T-helper 17 cell (primary cell): ENCODE measurements at regions not wholly inside any gene's neighbourhood (a gene's known extent, or its start where the extent isn't known, plus 50 kb on each side); places are given as distances from the start of the nearest gene placed in this dataset.

Source experiments
- ATAC-seq: fragments of 150-1000 bp; cut with Tn5 transposase; 2 replicates; pipeline ENCODE4 v1.10.0; 2021; ENCODE audit warnings: mild to moderate bottlenecking, moderate library complexity
- DNase-seq, 3 donors: peaks; one replicate each; pipeline versions ENCODE4 v3.0.0 to v3.0.0-alpha.2; 2020 to 2021
- H3K9me3 ChIP-seq: one replicate; pipeline ENCODE4 v1.7.0; 2013; ENCODE audit warnings: low read length, mild to moderate bottlenecking; ENCODE audit not compliant: control insufficient read depth, poor library complexity, severe bottlenecking
- H3K27ac Mint-ChIP-seq: one replicate; pipeline ENCODE4 v1.8.0; 2022; ENCODE audit warnings: mild to moderate bottlenecking, moderate library complexity, mixed read lengths
- H3K27me3 Mint-ChIP-seq: one replicate; pipeline ENCODE4 v1.8.0; 2022; ENCODE audit warnings: mixed read lengths
- H3K36me3 Mint-ChIP-seq: one replicate; pipeline ENCODE4 v1.8.0; 2022; ENCODE audit warnings: low read depth, mixed read lengths
- H3K4me1 Mint-ChIP-seq: one replicate; pipeline ENCODE4 v1.8.0; 2022; ENCODE audit warnings: mild to moderate bottlenecking, mixed read lengths
- H3K4me3 Mint-ChIP-seq: one replicate; pipeline ENCODE4 v1.8.0; 2022; ENCODE audit warnings: mild to moderate bottlenecking, moderate library complexity, mixed read lengths

DNA sequence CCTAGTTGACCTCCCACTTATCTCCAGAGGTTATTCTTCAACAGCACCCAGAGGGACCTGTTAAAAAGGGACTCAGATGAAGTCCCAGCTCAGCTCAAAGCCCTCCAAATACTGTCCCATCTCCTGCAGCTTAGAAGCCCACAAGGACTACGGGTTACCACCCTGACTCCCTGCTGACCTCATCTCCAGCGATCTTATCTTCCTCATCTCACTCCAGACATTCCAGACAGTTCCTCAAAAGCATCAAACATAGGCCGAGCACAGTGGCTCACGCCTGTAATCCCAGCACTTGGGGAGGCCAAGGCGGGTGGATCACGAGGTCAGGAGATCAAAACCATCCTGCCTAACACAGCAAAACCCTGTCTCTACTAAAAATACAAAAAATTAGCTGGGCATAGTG, 263.8 kb upstream of the TLE4 start:
- Mint-ChIP-seq H3K36me3 (no peaks in the 10 kb centered on the region), H3K4me3 (no peak overlapping the region)
- ATAC-seq, result no peak

DNA sequence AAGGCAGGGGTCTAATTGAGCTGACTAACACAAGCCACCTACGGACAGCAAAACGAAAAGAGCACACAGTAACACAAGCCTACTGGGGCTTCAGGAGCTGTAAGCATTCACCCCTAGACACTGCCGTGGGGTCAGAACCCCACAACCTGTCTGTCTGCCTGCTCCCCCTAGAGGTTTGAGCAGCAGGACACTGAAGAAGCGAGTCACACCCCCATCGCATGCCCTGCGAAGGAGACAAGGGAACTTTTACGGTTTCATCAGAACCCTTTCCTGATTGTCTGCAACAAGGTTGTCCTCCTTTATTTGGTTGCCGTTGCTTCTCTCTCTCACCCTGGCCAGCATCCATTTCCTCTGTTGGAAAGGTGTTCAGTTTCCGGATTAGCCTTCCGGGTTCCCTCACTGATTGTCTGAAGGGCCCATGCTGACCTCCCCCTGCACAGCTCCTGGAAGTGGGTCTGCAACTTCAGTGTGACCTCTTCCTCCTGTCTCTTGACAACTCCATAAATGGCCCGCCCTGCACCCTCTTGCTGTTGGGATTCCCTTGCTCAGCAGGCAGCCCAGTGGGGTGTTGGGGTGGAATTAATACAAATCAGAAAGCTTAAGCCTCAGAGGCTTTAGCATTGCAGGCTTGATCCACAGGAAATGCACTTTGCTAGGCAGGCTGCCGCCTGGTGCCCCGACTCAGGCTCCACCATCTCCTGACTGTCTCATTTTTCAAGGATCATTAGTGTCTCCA, 258.9 kb upstream of the TLE4 start:
- ATAC-seq (no peak), DNase-seq (no peak)
- peaks cover 27% of the 10 kb centered on the region for H3K27me3 Mint-ChIP-seq
- no peak overlapping the region for H3K4me3 Mint-ChIP-seq
- no peaks in the 10 kb centered on the region for H3K9me3 ChIP-seq
- no peaks in the 10 kb centered on the region for H3K36me3 Mint-ChIP-seq
- H3K4me1 Mint-ChIP-seq, result no peaks in the 10 kb centered on the region
- no peak overlapping the region for H3K27ac Mint-ChIP-seq

More for the DNA sequence above, 263.8 kb upstream of the TLE4 start:
- Mint-ChIP-seq H3K27me3 (peaks cover 5% of the 10 kb centered on the region), H3K4me1 (no peaks in the 10 kb centered on the region), H3K27ac (no peak overlapping the region)
- H3K9me3 ChIP-seq, result no peaks in the 10 kb centered on the region
- DNase-seq, result no peak

DNA sequence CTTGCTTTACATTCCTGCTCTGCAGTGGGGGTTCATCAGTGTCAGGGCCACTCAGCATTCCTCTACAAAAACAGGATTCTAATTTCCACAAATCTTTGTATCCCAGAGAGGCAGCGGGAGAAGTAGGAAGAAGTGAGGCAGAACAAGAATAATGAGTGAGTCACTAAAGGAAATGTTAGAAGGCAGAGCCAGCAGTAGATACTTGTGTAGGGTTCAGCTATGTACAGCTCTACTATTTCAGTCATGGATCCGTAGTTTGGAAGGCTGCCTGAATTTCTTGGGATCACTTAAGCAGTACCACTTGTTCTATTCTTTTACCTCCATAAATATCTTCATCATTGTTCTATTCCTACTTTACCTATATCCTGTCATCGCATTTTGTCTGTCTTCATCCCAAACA, 246.3 kb upstream of the TLE4 start:
- Mint-ChIP-seq H3K27ac (no peak overlapping the region), H3K4me3 (no peak overlapping the region), H3K4me1 (no peaks in the 10 kb centered on the region), H3K36me3 (no peaks in the 10 kb centered on the region), H3K27me3 (peaks cover 5% of the 10 kb centered on the region)
- DNase-seq (no peak), ATAC-seq (no peak)
- H3K9me3 ChIP-seq, result no peaks in the 10 kb centered on the region

DNA sequence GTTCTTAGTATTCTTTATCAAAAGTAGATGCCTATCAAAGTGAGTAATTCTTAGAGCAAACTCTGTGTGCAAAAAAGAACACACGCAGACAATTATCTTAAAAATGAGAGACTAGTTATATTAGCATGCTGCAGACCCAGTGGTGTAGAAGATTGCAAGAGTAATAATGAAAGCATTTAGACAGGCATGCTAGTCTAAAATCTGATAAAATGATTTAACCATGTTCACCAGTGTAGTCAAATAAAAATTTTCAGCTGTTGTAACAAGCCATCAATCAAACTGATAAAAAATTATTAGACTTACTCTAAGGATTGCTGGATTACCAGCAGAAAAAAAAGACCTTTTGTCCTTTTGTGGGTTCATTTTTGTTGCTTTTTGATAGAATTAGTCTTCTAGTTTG, 241.9 kb upstream of the TLE4 start:
- Mint-ChIP-seq H3K4me1 (no peaks in the 10 kb centered on the region), H3K4me3 (no peak overlapping the region), H3K27ac (no peak overlapping the region), H3K36me3 (no peaks in the 10 kb centered on the region), H3K27me3 (peaks cover 3% of the 10 kb centered on the region)
- ATAC-seq (no peak), DNase-seq (no peak)
- no peaks in the 10 kb centered on the region for H3K9me3 ChIP-seq

DNA sequence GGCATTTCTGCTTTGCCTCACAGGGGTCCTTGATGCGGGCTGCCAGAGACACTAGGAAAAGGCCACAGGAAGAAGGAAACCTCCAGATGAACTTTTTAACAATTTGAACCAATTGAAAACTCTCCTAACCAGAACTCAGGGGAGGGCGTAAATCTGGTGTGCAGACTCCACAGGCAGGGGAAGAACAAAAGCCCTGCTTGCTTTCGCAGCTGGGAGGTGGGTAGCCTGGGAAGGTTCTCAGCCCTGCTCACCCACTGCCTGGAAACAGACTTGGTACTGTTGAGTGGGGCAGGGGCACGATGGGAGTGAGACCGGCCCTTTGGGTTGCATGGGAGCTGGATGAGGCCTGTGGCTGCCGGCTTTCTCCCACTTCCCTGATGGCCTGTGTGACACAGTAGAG, 237.8 kb upstream of the TLE4 start:
- H3K36me3 Mint-ChIP-seq, result no peaks in the 10 kb centered on the region
- ATAC-seq (no peak), DNase-seq (no peak)
- H3K4me1 Mint-ChIP-seq, result no peaks in the 10 kb centered on the region
- no peaks in the 10 kb centered on the region for H3K27me3 Mint-ChIP-seq
- H3K4me3 Mint-ChIP-seq, result no peak overlapping the region
- H3K9me3 ChIP-seq, result no peaks in the 10 kb centered on the region
- H3K27ac Mint-ChIP-seq, result no peak overlapping the region

DNA sequence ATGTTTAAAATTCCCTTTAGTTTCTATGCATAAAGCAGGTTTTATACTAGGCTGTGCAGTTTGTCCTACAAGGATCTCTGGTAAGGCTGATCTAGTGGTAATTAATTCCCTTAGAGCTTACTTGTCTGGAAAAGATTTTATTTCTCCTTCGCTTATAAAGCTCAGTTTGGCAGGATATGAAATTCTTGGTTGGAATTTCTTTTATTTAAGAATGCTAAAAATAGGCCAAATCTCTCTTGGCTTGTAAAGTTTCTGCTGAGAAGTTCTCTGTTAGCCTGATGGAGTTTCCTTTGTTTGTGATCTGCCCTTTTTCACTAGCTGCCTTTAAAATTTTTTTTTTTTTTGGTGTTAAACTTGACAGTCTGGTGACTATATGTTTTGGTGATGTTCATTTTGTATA, 237.1 kb upstream of the TLE4 start:
- ATAC-seq, result no peak
- no peaks in the 10 kb centered on the region for H3K9me3 ChIP-seq
- no peaks in the 10 kb centered on the region for H3K4me1 Mint-ChIP-seq
- no peaks in the 10 kb centered on the region for H3K27me3 Mint-ChIP-seq
- no peak overlapping the region for H3K4me3 Mint-ChIP-seq
- no peak overlapping the region for H3K27ac Mint-ChIP-seq
- DNase-seq, result no peak
- no peaks in the 10 kb centered on the region for H3K36me3 Mint-ChIP-seq

DNA sequence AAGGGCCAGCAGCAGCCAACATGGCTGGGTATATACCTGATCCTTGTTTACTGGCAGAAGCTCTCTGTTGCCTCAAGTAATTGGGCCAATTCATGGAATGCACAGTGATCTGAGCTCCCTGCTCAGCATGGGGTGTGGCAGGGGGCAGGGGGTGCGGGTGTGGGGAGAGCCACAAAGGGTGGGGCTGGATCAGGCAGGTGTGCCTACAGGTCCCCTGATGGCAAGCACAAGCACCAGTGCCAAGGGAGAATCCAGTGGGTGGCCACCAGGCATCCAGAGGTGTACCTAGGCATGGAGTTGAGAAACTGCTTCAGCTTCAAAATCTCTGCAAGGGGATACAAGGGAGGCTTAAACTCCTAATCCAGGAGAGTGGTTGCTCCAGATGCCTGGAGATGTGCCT, 235.8 kb upstream of the TLE4 start:
- no peaks in the 10 kb centered on the region for H3K9me3 ChIP-seq
- H3K4me1 Mint-ChIP-seq, result no peaks in the 10 kb centered on the region
- ATAC-seq (no peak), DNase-seq (no peak)
- no peak overlapping the region for H3K27ac Mint-ChIP-seq
- H3K27me3 Mint-ChIP-seq, result peaks cover 4% of the 10 kb centered on the region
- no peak overlapping the region for H3K4me3 Mint-ChIP-seq
- H3K36me3 Mint-ChIP-seq, result no peaks in the 10 kb centered on the region

DNA sequence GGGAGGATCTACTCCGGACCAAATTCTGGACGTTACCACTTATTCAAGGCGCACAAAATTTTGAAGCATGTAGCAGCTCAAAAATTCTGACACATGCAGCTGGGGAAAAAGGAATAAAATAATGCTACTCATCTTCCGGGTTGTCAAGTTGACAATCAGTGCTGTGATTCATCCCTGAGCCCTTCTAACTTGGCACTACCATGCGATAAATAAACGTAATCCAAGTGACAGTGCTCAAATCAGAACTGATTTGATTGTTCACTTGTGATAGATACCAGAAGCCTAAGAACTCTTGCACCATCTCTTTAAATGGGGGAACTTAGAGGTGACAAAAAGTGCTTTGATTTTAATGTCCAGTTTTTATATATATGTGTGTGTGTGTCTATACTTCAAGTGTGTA, 230.2 kb upstream of the TLE4 start:
- peaks cover 4% of the 10 kb centered on the region for H3K27me3 Mint-ChIP-seq
- no peak overlapping the region for H3K27ac Mint-ChIP-seq
- DNase-seq (no peak), ATAC-seq (no peak)
- no peak overlapping the region for H3K4me3 Mint-ChIP-seq
- H3K36me3 Mint-ChIP-seq, result no peaks in the 10 kb centered on the region
- H3K9me3 ChIP-seq, result no peaks in the 10 kb centered on the region
- H3K4me1 Mint-ChIP-seq, result no peaks in the 10 kb centered on the region

DNA sequence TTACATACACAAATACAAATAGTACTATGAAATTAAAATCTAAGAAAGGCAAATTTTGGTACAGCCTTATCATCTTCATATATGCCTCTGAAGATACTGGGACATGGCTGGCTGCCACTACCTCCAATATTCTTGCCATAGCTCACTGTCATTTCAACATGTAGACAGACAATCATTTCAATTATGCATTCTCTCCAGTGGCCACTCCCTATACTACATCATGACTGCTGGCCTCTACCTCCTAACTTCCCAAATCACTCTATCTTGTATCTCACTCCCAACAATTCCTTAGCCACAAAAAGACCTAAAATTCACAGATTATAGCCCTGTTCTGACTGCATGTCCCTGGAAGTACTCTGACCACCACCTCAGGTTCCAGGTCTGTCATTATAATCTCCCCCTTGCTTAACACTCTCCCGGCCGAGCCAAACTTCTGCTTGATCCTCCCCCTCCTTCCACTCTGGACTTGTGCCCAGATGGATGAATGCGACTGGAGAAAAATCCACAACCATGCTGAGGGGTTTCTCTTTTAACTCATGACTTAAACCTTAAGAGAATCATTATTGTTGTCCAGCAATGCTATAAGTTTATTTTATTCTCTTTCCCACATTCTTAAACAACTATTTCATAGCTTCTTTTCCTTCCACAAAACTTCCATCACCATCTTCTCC, 225.3 kb upstream of the TLE4 start:
- Mint-ChIP-seq H3K27ac (no peak overlapping the region), H3K27me3 (no peaks in the 10 kb centered on the region)
- no peaks in the 10 kb centered on the region for H3K9me3 ChIP-seq

DNA sequence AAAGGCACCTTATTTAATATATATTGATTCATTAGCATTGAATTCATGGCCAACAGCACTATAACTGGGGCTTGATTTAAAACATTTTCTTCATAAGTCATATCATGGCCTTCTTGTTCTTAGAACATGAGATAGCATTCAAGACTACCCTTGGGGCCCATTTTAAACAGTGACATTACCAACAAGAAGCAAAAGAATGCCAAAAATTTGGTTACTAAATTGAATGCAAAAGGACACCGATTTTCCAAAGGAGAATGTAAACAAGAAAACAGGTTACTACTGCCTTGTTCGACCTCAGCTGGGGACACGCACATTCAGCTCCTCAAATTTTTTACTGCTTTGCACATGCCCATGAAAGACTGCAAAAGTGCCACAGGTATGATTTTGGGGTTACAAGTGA, 219.4 kb upstream of the TLE4 start:
- ATAC-seq, result no peak
- H3K4me1 Mint-ChIP-seq, result no peaks in the 10 kb centered on the region
- H3K36me3 Mint-ChIP-seq, result no peaks in the 10 kb centered on the region

More for the DNA sequence above, 225.3 kb upstream of the TLE4 start:
- Mint-ChIP-seq H3K4me1 (no peaks in the 10 kb centered on the region), H3K4me3 (no peak overlapping the region), H3K36me3 (no peaks in the 10 kb centered on the region)
- no peak for DNase-seq
- ATAC-seq, result no peak

DNA sequence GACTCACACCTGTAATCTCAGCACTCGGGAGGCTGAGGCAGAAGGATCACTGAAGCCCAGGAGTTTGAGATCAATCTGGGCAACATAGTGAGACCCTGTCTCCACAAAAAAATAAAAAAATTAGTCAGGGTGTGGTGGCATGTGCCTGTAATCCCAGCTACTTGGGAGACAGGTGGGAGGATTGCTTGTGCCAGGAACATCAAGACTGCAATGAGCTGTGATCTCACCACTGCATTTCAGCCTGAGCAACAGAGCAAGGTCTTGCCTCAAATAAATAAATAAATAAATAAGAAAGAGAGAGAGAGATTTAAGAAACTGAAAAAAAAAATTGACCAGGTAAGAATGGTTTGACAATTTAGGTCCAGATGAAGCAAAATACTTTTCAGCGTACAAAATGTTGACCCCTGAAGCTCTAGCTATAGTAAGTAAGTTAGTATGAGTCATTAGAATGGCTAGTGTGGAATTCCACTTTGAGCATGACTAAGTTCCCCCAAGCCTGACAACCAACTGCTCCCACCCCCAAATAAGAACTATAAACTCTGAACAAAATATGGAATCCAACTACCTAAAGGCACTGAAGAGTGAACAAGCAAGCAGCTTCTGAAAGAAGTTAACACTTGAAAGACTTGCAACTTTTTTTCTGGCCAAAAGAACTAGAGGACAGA, 217.8 kb upstream of the TLE4 start:
- Mint-ChIP-seq H3K36me3 (no peaks in the 10 kb centered on the region), H3K27me3 (peaks cover 5% of the 10 kb centered on the region), H3K4me3 (no peak overlapping the region), H3K4me1 (no peaks in the 10 kb centered on the region), H3K27ac (no peak overlapping the region)
- no peak for DNase-seq
- ATAC-seq, result no peak
- no peaks in the 10 kb centered on the region for H3K9me3 ChIP-seq

More for the DNA sequence above, 219.4 kb upstream of the TLE4 start:
- no peak overlapping the region for H3K27ac Mint-ChIP-seq
- H3K4me3 Mint-ChIP-seq, result no peak overlapping the region
- H3K9me3 ChIP-seq, result no peaks in the 10 kb centered on the region
- H3K27me3 Mint-ChIP-seq, result peaks cover 5% of the 10 kb centered on the region
- no peak for DNase-seq

DNA sequence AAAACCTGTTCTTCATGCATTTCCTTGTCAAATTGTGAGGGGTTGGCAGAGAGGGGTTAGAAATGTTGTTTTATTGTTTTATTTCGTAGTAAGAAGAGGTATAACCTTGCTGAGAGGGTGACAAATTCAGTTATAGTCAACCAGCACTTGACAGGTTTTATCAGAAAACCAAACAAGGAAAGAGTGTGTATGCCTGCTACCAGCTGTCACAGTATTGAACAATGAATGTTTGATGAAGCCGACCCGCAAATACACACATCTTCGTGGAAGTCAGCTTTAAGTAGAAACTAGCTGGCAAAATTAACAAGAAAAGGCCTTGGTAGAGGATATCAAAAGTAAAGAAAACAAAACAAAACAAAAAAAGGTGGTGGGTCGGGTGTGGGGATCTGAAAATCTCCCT, 214.6 kb upstream of the TLE4 start:
- ATAC-seq, result no peak

DNA sequence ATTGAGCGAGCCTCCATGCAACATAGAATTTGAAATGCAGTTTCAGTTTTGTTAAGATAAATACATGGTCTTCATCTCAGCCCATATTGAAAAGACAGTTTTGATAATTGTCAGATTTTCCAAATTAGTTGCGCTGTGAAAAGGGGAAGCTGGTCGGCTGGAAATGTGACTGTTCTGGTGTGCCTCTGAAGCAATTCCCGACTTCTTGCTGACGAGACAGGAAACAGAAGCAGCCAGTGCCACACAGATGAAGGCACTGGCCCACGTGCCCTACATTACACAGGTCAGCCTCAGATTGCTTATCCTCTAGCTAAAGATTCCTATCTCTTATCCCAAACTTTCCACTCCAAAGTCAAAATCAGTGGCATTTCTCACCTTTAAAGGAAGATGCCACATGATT, 214.1 kb upstream of the TLE4 start:
- Mint-ChIP-seq H3K27me3 (peaks cover 7% of the 10 kb centered on the region), H3K4me1 (no peaks in the 10 kb centered on the region), H3K36me3 (no peaks in the 10 kb centered on the region), H3K4me3 (no peak overlapping the region), H3K27ac (no peak overlapping the region)
- no peaks in the 10 kb centered on the region for H3K9me3 ChIP-seq
- no peak for ATAC-seq
- no peak for DNase-seq

More for the DNA sequence above, 214.6 kb upstream of the TLE4 start:
- Mint-ChIP-seq H3K36me3 (no peaks in the 10 kb centered on the region), H3K27me3 (peaks cover 10% of the 10 kb centered on the region), H3K4me3 (no peak overlapping the region), H3K27ac (no peak overlapping the region), H3K4me1 (no peaks in the 10 kb centered on the region)
- no peaks in the 10 kb centered on the region for H3K9me3 ChIP-seq
- DNase-seq, result no peak
